NAMALWA (cell line): ENCODE measurements at regions not wholly inside any gene's neighbourhood (a gene's known extent, or its start where the extent isn't known, plus 50 kb on each side); places are given as distances from the start of the nearest gene placed in this dataset.
"Not testable (repeated sequence)": the region's sequence is repeated elsewhere in the genome, so short reads cannot be mapped to it uniquely, and the experiment has no call there.

ENCODE experiments used
- DNase-seq: peaks from one replicate; pipeline ENCODE4 v3.0.0-alpha.2; 2015; ENCODE audit warnings: low spot score

DNA sequence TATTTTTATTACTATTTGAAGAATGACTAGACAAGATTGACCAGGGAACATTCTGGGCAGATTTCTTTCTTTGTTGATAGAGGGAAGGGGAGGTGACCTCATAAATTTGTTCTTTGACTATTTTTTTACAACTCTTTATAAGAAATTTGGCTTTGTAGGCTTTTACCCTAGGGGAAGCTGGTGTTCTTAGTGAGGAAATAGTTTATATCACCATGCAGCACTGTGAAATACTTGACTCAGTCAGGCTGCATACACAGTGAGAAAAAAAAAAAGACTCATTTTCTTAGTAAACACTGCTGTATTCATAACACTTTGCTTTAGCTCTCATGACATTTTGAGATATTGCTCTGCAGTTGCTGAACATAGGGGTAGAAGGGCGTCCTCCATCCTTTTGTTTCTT is 336.6 kb upstream of the PIK3R1 start:
- no peak for DNase-seq

DNA sequence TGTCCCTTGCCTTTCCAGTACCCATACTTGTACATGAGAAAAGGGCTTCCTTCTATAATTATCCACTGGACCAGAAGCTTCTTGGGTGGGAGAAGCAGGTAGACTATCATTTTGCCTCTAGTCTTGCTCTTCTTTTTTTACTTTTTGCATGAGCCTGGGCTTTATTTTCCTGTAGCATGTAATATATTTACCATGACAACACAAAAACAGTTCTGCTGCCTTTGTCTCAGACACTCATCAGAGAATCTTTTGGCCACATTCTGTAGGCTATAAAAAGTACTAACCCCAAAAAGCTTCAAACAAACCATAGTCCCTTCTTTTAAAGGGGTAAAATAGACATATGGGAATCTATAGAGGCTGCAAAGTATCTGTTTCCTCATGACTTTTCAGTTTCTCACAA is 339.2 kb upstream of the PIK3R1 start:
- no peak for DNase-seq

DNA sequence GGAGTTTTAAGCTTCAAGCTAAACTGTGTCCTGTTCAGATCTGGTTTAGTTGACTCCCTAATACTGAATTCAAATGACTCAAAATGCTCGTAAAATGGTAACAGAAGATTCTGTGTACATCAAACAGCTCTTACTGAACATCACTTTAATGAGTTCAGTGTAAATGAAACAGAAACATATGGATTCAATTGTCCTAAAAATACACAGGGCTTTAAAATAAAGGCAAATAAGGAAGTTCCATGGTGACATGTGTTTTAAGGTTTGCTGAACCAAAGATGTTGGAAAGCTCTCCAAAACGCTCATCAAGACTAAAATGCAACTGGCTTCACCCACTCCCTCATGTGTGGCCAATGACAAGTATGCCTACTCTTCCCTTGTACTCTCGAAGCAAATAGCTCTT is 340.0 kb upstream of the PIK3R1 start:
- no peak for DNase-seq

DNA sequence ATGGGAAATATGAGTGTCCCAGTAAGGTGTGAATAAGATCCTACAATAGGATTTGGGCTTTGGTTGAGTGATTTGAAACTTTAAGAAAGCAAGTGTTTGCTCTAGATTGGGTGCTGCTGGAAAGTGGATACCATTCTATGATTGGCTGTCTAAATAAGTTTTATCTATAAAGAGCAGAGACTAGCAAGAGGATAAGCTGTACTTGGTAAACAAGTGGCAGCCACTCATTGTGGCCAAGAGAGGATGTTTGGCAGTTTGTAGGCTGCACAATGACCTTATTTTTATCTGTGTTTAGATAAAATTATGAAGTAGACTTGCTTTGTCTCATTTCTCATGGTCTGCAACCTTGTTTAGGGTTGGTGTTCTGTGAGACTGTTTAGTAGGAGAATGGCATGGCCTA is 341.6 kb upstream of the PIK3R1 start:
- DNase-seq = no peak

DNA sequence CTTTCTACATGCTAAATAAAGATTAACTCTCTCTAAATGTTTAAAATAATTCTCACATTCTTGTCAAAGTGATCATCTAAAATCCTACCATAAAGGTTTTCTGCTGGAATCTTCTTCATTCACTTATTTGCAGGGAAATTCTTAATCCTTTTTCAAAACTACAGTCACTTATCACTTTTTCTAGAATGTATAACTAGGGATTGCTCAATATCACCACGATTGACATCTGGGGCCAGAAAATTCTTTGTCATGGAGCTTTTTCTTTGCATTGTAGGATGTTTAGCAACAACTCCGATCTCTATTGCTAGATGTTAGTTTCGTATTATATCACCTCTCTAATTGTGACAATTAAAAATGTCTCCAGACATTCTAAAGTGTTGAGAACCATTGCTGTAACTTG is 344.9 kb upstream of the PIK3R1 start:
- no peak for DNase-seq

DNA sequence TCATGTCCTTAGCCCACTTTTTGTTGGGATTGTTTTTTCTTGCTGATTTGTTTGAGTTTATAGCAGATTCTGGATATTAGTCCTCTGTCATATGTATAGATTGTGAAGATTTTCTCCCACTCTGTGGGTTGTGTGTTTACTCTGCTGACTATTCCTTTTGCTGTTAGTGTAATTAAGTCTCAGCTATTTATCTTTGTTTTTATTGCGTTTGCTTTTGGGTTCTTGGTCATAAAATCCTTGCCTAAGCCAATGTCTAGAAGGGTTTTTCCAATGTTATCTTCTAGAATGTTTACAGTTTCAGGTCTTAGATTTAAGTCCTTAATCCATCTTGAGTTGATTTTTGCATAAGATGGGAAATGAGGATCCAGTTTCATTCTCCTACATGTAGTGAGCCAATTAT is 351.2 kb upstream of the PIK3R1 start:
- DNase-seq = not testable (repeated sequence)

DNA sequence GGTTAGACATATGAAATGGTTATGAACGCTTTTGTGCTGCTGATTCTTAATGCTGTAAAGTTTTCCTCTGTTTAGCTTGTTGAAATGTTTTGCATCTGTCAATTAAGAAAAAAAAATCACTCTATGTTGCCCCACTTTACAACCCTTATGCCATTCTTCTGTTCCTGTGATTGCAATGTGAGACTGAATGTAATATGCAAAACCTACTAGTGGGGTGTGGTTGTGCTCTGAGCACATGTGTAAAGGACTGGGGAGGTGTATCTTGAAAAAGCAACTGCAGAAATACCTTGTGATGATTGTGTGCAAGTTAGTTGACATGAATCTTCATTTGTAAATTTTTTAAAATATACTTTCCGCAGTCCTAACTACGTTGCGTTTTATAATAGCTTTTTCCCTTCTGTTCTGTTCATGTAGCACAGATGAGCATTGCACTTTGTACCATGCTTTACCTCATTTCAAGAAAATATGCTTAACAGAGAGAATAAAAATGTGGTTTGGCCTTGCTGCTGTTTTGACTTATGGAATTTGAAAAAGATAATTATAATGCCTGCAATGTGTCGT is 357.0 kb upstream of the PIK3R1 start:
- DNase-seq = no peak

DNA sequence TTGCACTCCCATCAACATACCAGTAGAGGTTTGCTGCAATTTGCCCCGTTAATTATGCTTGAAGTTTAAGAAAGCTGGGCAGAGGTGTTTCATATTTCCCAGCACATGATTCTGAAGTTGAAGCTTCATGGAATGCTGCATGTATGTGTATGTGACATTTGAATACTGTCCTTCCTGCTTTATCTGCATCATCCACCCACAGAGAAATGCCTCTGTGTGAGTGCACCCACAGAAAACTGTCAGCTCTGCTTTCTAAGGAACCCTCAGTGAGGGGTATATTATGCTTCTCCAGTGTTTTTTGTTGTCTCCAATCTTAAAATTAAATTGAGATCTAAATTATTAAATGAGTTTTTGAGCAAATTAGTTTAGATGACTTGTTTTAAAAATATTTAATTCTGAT is 358.1 kb upstream of the PIK3R1 start:
- DNase-seq = no peak

DNA sequence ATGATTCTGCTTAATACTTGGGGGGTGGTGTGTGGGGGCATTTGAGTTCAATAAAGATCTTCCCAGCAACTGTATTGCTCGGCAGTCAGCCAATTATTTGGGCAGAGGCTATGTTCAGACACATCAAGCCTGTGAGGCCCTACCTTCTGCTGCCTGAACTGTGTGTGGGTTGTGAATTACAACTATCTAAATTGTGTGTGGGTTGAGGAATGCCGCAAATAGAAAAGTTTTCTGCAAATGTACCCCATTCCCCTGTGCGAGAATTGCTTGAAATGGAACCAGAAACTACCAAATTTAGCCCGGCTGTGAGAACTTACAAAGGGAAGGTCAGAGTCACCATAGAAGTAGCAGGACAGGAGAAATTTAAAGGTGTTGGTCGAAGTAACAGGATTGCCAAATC is 360.0 kb upstream of the PIK3R1 start:
- DNase-seq = no peak

DNA sequence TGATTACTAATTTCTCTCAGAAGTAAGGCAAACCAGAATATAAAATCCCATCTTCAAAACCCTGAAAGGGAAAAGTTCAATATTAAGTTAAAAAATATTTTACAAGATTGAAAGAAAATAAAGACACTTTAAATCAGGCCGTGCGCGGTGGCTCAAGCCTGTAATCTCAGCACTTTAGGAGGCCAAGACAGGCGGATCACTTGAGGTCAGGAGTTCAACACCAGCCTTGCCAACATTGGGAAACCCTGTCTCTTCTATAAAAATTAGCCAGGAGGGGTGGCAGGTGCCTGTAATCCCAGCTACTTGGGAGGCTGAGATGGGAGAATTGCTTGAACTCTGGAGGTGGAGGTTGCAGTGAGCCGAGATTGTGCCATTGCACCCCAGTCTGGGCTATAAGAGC is 364.6 kb upstream of the PIK3R1 start:
- not testable (repeated sequence) for DNase-seq

DNA sequence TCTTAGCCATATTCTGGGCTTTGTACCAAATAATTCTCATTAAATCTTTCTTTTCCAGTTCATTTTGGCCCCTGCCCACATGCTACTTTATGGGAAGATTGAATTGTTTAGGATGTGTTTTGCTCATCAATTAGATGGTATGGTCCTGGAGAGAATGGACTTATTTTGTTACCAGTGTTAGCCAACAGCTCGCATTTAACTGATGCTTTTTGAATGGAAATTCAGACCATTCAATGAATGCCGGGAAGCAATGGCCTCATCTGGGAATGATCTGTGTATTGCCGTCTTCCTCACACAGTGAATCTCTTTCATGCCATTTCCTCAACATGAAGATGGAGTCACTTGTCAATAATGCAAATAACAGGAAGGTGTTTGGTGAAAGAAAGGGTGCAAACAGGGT is 370.6 kb upstream of the PIK3R1 start:
- DNase-seq = no peak

DNA sequence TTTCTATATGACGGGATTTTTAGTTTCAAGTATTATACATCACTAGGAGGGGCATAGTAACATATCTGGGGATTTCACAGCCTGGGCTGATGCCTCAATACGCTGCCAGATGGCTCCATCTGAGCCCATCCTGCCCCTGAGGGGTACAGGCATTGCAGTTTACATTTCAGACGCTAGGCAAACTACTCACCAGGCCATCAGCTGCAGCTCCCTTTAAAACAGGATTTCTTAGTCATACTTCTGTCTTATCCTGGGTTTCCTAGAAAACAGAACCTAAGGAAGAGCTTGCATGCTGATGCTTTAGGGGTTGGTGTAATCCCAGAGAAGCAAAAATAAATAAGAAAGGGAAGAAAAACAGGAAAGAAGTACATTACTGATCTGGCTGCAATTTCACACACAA is 372.8 kb upstream of the PIK3R1 start:
- DNase-seq = no peak

DNA sequence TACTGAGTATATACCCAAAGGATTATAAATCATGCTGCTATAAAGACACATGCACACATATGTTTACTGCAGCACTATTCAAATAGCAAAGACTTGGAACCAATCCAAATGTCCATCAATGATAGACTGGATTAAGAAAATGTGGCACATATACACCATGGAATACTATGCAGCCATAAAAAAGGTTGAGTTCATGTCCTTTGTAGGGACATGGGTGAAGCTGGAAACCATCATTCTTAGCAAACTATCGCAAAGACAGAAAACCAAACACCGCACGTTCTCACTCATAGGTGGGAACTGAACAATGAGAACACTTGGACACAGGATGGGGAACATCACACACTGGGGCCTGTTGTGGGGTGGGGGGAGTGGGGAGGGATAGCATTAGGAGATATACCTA is 378.3 kb upstream of the PIK3R1 start:
- not testable (repeated sequence) for DNase-seq

DNA sequence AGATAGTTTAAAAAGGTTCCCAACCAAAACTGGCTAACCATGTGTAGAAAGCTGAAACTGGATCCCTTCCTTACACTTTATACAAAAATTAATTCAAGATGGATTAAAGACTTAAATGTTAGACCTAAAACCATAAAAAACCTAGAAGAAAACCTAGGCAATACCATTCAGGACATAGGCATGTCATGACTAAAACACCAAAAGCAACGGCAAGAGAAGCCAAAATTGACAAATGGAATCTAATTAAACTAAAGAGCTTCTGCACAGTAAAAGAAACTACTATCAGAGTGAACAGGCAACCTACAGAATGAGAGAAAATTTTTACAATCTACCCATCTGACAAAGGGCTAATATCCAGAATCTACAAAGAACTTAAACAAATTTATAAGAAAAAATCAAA is 379.1 kb upstream of the PIK3R1 start:
- not testable (repeated sequence) for DNase-seq

DNA sequence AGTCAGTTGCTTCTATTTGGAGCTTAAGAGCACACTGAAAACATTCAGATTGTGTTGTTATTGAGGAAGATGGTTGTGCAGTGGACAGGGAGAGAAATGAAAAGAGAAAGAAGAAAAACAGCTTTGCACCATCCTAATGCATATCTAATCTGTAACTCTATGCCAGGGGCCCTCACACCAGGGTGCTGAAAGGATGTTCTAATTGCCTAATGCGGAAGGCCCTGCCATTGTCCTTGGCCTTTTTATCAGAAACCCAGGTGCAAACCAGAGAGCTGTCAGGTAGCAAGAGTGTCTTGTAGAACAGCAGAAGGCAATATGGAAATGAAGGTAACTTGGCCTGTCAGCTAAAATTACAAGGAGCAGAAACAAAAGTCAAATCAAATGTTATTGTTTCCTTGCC is 384.5 kb upstream of the PIK3R1 start:
- DNase-seq = no peak

DNA sequence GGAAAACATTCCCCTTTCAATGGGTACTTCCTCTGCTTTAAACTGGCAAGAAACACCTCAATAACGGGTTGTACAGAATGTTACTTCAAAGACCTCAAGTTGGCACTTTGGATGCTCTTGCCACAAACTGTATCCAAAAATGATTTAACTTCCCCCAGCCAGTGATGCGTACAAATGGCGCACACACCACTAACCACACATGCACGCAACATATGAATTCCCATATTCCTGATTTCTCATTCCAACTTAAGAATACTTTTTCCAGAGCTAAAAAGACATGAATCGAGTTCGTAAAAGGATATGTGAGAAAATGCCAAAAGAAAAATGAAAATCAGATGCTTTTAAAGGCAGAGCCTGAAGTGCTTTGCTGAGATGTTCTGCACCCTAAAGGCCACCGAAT is 388.0 kb upstream of the PIK3R1 start:
- no peak for DNase-seq

DNA sequence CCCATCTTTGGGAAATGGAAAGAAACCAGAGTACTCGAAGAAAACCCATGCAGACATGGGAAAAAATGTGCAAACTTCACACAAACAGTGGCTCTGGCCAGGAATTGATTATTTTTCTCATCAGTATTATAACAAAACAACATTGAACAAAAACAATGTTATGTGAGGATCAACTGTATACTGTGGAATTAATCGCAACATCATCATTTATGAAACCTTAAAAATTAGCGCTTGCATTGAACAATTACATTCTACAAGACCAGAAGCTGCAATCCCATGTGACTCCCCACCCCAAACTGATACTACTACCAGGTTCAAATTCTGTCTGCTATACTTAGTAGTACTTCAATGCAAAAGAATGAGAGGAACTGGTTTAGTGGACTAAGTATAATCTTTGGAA is 390.7 kb upstream of the PIK3R1 start:
- no peak for DNase-seq

DNA sequence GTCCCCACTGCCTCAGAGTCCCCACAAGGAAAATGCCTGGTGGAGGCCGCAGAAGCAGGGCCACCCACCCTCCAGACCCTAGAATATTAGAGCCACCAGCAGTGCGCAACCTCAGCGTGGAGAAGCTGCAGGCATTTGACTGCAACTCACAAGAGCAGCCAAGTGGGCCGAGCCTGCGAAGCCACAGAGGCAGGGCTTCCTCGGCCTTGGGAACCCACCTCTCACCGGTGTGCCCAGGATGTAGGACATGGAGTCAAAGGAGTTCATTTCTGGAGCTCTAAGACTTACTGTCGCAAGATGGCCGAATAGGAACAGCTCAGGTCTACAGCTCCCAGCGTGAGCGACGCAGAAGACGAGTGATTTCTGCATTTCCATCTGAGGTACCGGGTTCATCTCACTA is 397.9 kb upstream of the PIK3R1 start:
- no peak for DNase-seq

DNA sequence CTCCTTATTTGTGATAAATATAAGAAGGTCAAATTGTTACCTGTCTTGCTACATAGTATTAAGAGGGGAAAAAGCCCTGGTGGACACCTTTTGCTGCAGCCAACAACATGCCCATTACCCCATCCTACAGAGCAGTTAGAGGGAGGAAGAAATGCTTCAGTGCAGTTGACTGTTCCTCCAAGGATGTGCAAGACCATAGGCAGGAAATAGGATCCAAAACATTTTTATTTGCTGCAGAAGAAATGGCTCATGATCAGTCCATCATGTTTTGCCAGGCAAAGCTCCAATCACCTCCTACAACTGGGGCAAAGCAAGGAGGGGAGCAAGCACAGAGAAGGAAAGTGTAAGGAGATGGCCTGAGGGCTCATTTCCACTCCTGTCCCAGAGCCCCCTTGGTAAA is 399.1 kb upstream of the PIK3R1 start:
- DNase-seq = no peak

DNA sequence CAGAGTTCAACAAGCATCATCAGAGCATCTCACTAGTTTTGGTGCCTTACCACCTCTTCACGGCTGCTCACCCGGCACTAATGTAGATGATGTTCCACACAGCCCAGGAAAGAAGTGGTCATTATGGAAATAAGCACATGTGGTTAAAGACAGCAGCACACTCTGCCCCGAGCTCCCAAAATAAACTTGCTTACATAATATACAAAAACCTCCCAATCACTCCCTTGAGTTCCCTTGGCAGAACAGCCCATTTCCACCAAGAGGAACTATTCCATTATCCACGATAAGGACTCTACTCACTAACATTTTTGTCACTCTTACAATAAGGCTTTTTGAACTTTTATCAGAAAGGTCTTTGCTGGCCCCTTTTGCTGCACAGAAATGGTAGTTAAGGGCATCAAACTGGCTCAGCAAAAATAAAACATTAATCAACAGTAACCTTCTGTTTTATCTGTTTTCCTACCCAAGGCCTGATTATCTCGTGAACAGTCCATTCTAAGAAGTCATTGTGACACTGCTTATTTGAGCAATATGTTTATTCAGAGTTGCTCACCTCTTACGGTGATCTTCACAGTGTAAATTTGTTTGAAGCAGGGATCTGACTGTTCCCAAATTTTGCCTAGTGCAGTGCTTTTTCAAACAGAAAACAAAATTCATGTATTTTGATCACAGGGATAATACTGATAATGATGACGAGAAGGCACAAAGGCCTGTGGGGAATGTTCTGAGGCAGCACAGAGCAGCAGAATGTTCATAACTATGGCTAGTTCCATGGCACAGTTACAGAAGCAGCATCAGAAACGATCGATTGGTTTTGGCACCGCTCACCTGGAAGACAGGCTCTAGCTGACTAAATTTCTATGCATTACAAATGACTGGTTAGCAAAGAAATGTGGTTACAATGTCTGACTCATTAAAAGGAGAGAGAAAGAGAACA is 399.8 kb upstream of the PIK3R1 start:
- no peak for DNase-seq

DNA sequence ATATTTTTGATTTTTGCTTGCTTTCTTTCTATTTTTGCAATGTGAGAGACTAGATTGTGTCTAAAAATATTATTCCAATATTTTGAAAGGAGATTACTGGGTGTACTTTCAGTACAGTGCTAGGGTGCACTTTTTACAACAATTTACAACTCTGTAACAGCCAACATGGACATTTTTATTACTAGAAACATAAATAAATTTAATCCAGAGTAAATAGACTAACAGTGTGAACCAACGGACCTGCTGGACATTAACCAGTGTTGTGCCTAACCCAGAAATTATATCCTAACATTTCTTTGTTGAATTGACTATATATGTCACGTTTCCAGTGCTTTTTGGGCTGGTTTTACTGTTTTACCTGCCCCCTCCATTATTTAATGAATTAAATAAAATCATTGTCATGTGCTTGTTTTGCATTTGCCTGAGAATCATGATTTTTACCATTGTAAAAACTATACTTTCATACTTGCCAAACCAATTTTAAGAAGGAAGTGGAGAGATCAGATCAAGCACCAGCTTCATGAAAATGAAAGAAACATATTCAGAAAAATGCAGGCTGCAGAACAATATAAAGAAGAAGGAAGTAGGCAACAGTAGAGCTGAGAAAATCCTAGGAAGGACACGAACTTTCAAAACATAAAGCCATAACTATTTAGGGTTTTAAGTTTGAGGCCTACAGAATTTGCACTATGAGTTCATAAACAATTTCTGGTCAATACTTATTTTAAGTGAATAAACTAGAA is 400.8 kb upstream of the PIK3R1 start:
- no peak for DNase-seq

DNA sequence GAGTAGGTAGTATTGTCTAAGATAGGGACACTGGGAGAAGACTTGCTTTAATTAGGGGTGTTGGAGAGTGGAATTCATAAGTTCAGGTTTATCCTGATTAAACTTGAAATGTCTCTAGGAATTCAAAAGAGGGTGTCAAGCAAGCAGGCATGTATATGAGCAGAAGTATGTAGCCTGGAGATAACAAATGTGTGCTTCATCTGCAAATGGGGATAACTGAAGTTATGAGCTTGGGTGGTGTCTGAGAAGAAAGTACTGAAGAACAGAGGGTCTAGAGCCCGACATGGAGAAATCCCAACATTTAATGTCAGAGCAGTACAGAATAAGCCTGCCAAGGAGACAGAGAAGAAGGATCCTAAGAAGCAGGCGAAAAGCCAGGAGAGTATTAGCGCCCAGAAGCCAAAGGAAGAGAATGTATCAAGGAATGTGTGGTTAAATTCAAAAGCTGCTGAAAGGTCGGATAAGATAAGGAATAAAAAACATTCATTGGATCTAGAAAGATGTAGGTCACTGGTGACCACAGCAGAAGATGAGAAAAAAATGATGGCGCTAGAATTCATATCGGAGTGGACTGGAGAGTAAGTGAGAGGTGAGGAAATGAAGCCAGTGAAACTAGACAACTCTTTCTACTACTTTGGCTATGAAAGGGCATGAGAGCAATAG is 401.5 kb upstream of the PIK3R1 start:
- DNase-seq = no peak

DNA sequence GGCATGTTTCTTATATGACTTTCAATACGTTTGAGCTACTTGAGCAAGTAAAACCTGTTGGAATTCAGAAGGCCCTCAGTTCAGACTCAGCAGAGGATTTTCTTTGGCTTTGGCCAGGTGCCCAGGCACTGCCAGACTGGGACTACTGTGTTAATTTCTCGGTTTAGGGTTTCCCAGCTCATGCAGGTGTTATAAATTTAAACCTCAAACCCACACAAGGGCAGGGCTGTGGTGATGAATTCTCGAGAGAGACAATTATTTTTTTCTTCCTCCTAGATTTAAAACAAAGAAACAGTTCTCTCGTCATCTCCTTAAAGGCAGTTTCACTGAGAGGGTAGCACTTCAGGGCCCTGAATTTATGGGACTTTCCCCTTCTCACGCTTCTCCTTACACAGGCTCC is 406.0 kb upstream of the PIK3R1 start:
- no peak for DNase-seq
